Adrenal gland (tissue), 9 donors: ENCODE measurements at regions not wholly inside any gene's neighbourhood (a gene's known extent, or its start where the extent isn't known, plus 50 kb on each side); places are given as distances from the start of the nearest gene placed in this dataset.
A peak's percentile ranks its signal among the peaks of the same experiment; 100 is the strongest.

ENCODE experiments used
- DNase-seq, 7 donors: peaks; one replicate each; pipeline ENCODE4 v3.0.0-alpha.2; 2019 to 2020
- H3K27ac ChIP-seq, 5 donors: fragments of 200-600 bp; sonication (generic) in 4 of 5; 1 replicate in 3 of 5; 2 replicates in 2 of 5; pipeline versions ENCODE4 v1.5.1 to v1.8.0; 2016 to 2020; ENCODE audit warnings: mild to moderate bottlenecking in 1 of 5
- H3K27me3 ChIP-seq: fragments of 200-600 bp; 2 replicates; pipeline ENCODE4 v1.8.0; 2021
- H3K36me3 ChIP-seq, 2 donors: fragments of 200-600 bp; replicated peaks in 1 of 2; 1 replicate in 1 of 2; 2 replicates in 1 of 2; pipeline versions ENCODE4 v1.5.1 to v1.8.0; 2018 to 2022
- H3K4me1 ChIP-seq, 2 donors: fragments of 200-600 bp; replicated peaks in 1 of 2; 1 replicate in 1 of 2; 2 replicates in 1 of 2; pipeline versions ENCODE4 v1.5.1 to v1.8.0; 2018 to 2021
- H3K4me3 ChIP-seq, 4 donors: fragments of 200-600 bp; sonication (generic) in 3 of 4; one replicate each; pipeline ENCODE4 v1.5.1; 2016 to 2018
- H3K9me3 ChIP-seq, 3 donors: fragments of 200-600 bp; sonication (generic) in 1 of 3; replicated peaks in 1 of 3; 1 replicate in 2 of 3; 2 replicates in 1 of 3; pipeline versions ENCODE4 v1.5.1 to v1.8.0; 2016 to 2021
- POLR2A ChIP-seq, 2 donors: fragments of 450-650 bp; IDR thresholded peaks; one replicate each; pipeline ENCODE4 v1.6.1; 2017; ENCODE audit warnings: antibody characterized with exemption in 2 of 2, mild to moderate bottlenecking in 2 of 2, moderate library complexity in 1 of 2
- WGBS, 4 donors: extraction: QIAGEN DNeasy Blood & Tissue Kit in 2 of 4; methylation state at CpG; one replicate each; pipeline versions ENCODE4 v1.1.5 to v1.1.7; 2013 to 2017; 5-methylcytosine and 5-hydroxymethylcytosine counted together
- intact Hi-C, 2 donors: fragments of 100-400 bp; cut with DNase I; formaldehyde crosslinking; loops; one replicate each; pipeline versions ENCODE4 v1.14.1 to v1.15.0; 2022 to 2023
- TF ChIP-seq, protein P1 (sequence below), 6 experiments: fragments of 450-650 bp in 4 of 6; fragments of 200-600 bp in 2 of 6; sonication (generic) in 1 of 6; IDR thresholded peaks; 1 replicate in 5 of 6; 2 replicates in 1 of 6; pipeline versions ENCODE4 v1.5.1 to v1.8.0; 2016 to 2021; ENCODE audit warnings: antibody characterized with exemption in 6 of 6, mild to moderate bottlenecking in 2 of 6, moderate library complexity in 1 of 6
- donor health status: healthy with polysubstance abuse.
- donor health status: Bipolar disorder and iron deficiency.
- donor health status: DM: yes; HTN: yes; CAD: no.
- donor health status: DM: no; HTN: no; CAD: no.
- donor health status: DM: no; HTN: no; CAD: no.

DNA sequence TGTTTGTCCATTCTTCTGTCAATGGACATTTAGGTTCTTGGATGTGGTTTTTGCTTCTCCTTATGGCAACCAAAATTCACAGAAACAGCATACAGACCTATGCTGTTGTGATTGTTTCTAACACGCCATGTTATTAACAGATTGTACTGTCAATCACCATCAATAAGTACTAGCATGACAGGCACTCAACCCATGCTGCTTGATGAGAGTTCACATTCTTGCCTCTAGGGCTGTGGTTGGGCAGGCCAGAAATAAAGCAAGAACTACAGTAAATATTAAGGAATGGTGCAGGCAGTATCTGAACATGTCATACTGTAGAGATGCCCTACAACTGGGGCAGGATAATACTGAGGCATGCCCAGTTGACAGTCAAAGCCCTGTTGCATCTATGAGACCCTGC is 171.2 kb upstream of the ZFHX3 start:
- intact Hi-C loops, result no loop called here
- Histone ChIP-seq H3K36me3 (no peaks in the 10 kb centered on the region), H3K27me3 (no peaks in the 10 kb centered on the region), H3K4me3 (no peak overlapping the region), H3K9me3 (no peaks in the 10 kb centered on the region), H3K27ac (no peak overlapping the region), H3K4me1 (no peaks in the 10 kb centered on the region)
- no peak for TF ChIP-seq POLR2A (IDR thresholded peaks at IDR 0.05)
- 83 to 99% (median 97%) methylated on average over 1 of the region's 1 CpG for WGBS, 4 donors
- DNase-seq, result no peak

- Histone ChIP-seq H3K4me3 (no peak overlapping the region), H3K36me3 (no peaks in the 10 kb centered on the region), H3K27ac (no peak overlapping the region), H3K9me3 (no peaks in the 10 kb centered on the region), H3K27me3 (no peaks in the 10 kb centered on the region), H3K4me1 (no peaks in the 10 kb centered on the region)
- TF ChIP-seq, protein P1, sequence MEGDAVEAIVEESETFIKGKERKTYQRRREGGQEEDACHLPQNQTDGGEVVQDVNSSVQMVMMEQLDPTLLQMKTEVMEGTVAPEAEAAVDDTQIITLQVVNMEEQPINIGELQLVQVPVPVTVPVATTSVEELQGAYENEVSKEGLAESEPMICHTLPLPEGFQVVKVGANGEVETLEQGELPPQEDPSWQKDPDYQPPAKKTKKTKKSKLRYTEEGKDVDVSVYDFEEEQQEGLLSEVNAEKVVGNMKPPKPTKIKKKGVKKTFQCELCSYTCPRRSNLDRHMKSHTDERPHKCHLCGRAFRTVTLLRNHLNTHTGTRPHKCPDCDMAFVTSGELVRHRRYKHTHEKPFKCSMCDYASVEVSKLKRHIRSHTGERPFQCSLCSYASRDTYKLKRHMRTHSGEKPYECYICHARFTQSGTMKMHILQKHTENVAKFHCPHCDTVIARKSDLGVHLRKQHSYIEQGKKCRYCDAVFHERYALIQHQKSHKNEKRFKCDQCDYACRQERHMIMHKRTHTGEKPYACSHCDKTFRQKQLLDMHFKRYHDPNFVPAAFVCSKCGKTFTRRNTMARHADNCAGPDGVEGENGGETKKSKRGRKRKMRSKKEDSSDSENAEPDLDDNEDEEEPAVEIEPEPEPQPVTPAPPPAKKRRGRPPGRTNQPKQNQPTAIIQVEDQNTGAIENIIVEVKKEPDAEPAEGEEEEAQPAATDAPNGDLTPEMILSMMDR (IDR thresholded peaks at IDR 0.05), result peak in 1 of 6 experiments; percentile 16
- no peak for TF ChIP-seq POLR2A (IDR thresholded peaks at IDR 0.05)
- no peak for DNase-seq
- intact Hi-C loops, result no loop called here
- WGBS, 4 donors, result 91 to 95% (median 94%) methylated on average over 3 of the region's 3 CpGs
Measured at GRCh38 chr16:73217654-73218053, 169.7 kb upstream of the ZFHX3 start.

GRCh38 chr16:73216932-73217331 is 169.0 kb upstream of the ZFHX3 start:
- intact Hi-C loops, result no loop called here
- Histone ChIP-seq H3K36me3 (no peaks in the 10 kb centered on the region), H3K27ac (no peak overlapping the region), H3K9me3 (no peaks in the 10 kb centered on the region), H3K4me1 (no peaks in the 10 kb centered on the region), H3K4me3 (no peak overlapping the region), H3K27me3 (no peaks in the 10 kb centered on the region)
- 74 to 82% (median 79%) methylated on average over 8 of the region's 8 CpGs for WGBS, 4 donors
- DNase-seq, result no peak
- TF ChIP-seq, protein P1 (IDR thresholded peaks at IDR 0.05), result no peak
- TF ChIP-seq POLR2A (IDR thresholded peaks at IDR 0.05), result no peak

GRCh38 chr16:73215678-73216377 is 167.9 kb upstream of the ZFHX3 start:
- no peak for TF ChIP-seq POLR2A (IDR thresholded peaks at IDR 0.05)
- TF ChIP-seq, protein P1 (IDR thresholded peaks at IDR 0.05), result no peak
- Histone ChIP-seq H3K9me3 (no peaks in the 10 kb centered on the region), H3K27ac (no peak overlapping the region), H3K27me3 (no peaks in the 10 kb centered on the region), H3K36me3 (no peaks in the 10 kb centered on the region), H3K4me1 (no peaks in the 10 kb centered on the region), H3K4me3 (no peak overlapping the region)
- 85 to 98% (median 93%) methylated on average over 5 of the region's 5 CpGs for WGBS, 4 donors
- intact Hi-C loops, result no loop called here
- no peak for DNase-seq
